Fibroblast of lung (primary cell): ENCODE measurements at regions not wholly inside any gene's neighbourhood (a gene's known extent, or its start where the extent isn't known, plus 50 kb on each side); places are given as distances from the start of the nearest gene placed in this dataset.

Experiments
- EZH2 ChIP-seq: IDR thresholded peaks from 2 replicates; pipeline ENCODE4 v1.5.1; 2012; ENCODE audit warnings: low read length, control low read depth, mild to moderate bottlenecking; ENCODE audit errors: missing control alignments
- TF ChIP-seq, protein P1 (sequence below), 2 donors: IDR thresholded peaks in 1 of 2; conservative IDR thresholded peaks in 1 of 2; 1 replicate in 1 of 2; 2 replicates in 1 of 2; pipeline ENCODE4 v1.5.1; 2011 to 2012; ENCODE audit warnings: low read length in 2 of 2, control low read depth in 1 of 2, inconsistent platforms in 1 of 2, low read depth in 1 of 2, mild to moderate bottlenecking in 1 of 2

DNA sequence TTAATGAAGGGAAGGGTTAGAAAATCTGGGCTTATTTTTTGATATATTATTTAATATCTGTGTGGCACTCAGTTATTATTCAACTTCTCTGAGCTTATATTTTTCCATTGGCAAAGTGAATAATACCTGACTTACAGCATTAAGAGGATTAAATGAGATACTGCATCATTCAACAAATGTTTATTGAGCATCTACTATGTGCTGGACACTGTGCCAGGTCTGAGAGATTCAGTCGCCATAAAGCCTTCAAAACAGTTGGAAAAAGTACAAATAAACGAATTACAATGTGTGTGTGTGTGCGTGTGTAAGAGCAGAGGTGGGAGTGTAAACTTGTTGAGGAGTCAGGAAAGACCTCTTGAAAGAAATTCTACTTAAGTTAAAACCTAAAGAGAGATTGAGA is 87.9 kb upstream of the CD53 start:
- TF ChIP-seq, protein P1, sequence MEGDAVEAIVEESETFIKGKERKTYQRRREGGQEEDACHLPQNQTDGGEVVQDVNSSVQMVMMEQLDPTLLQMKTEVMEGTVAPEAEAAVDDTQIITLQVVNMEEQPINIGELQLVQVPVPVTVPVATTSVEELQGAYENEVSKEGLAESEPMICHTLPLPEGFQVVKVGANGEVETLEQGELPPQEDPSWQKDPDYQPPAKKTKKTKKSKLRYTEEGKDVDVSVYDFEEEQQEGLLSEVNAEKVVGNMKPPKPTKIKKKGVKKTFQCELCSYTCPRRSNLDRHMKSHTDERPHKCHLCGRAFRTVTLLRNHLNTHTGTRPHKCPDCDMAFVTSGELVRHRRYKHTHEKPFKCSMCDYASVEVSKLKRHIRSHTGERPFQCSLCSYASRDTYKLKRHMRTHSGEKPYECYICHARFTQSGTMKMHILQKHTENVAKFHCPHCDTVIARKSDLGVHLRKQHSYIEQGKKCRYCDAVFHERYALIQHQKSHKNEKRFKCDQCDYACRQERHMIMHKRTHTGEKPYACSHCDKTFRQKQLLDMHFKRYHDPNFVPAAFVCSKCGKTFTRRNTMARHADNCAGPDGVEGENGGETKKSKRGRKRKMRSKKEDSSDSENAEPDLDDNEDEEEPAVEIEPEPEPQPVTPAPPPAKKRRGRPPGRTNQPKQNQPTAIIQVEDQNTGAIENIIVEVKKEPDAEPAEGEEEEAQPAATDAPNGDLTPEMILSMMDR (conservative IDR thresholded peaks at IDR 0.05 in 1 of 2, IDR thresholded peaks at IDR 0.05 in 1 of 2; ENCODE audit: low read depth in 1 of 2, low read length in 2 of 2), result no peak
- no peak for TF ChIP-seq EZH2
